Skeletal muscle tissue (tissue), 3 donors: ENCODE measurements at regions not wholly inside any gene's neighbourhood (a gene's known extent, or its start where the extent isn't known, plus 50 kb on each side); places are given as distances from the start of the nearest gene placed in this dataset.

Experiments
- H3K27ac ChIP-seq: one replicate; pipeline ENCODE4 v1.7.0; 2013; ENCODE audit warnings: mild to moderate bottlenecking, low read depth, low read length, inconsistent platforms
- H3K27me3 ChIP-seq, 3 donors: one replicate each; pipeline ENCODE4 v1.7.0; 2013; ENCODE audit warnings: low read length in 3 of 3; ENCODE audit not compliant: control insufficient read depth in 3 of 3, insufficient read depth in 3 of 3
- H3K36me3 ChIP-seq, 3 donors: one replicate each; pipeline ENCODE4 v1.7.0; 2013; ENCODE audit warnings: low read length in 3 of 3; ENCODE audit not compliant: control insufficient read depth in 3 of 3, insufficient read depth in 3 of 3
- H3K4me1 ChIP-seq, 3 donors: one replicate each; pipeline ENCODE4 v1.7.0; 2013; ENCODE audit warnings: low read length in 3 of 3, mild to moderate bottlenecking in 3 of 3; ENCODE audit not compliant: control insufficient read depth in 3 of 3, insufficient read depth in 3 of 3
- H3K4me3 ChIP-seq, 3 donors: one replicate each; pipeline ENCODE4 v1.7.0; 2013; ENCODE audit warnings: low read length in 3 of 3
- H3K9ac ChIP-seq, 3 donors: one replicate each; pipeline ENCODE4 v1.7.0; 2013; ENCODE audit warnings: low read length in 3 of 3, mild to moderate bottlenecking in 3 of 3, moderate library complexity in 2 of 3, low read depth in 1 of 3
- H3K9me3 ChIP-seq, 3 donors: one replicate each; pipeline ENCODE4 v1.7.0; 2013; ENCODE audit warnings: low read length in 3 of 3; ENCODE audit not compliant: control insufficient read depth in 3 of 3
- donor health status: Osteomylitis.

DNA sequence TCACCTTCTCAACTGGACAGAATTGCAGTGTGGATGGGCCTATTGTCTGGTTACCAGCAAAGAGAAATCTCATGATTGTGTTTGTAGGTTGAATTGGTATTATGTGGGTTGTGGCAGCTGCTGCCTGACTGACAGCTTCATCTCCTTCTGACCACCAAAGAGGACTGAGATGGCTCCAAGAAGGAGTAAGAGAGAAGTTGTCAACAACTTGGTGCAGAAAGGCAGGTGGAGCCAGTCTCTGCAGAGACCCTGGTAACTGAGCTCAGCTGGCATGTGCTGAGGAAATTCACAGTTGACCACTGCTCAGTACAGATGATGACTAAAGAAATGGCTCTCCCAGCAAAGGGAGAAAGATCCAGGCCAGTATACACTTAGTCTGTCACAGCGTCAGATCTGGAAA, 240.0 kb upstream of the AMIGO2 start:
- H3K9ac ChIP-seq = no peak overlapping the region
- no peak overlapping the region for H3K27ac ChIP-seq
- no peaks in the 10 kb centered on the region for H3K27me3 ChIP-seq
- no peaks in the 10 kb centered on the region for H3K4me1 ChIP-seq
- no peak overlapping the region for H3K4me3 ChIP-seq
- no peaks in the 10 kb centered on the region for H3K36me3 ChIP-seq
- no peaks in the 10 kb centered on the region for H3K9me3 ChIP-seq

DNA sequence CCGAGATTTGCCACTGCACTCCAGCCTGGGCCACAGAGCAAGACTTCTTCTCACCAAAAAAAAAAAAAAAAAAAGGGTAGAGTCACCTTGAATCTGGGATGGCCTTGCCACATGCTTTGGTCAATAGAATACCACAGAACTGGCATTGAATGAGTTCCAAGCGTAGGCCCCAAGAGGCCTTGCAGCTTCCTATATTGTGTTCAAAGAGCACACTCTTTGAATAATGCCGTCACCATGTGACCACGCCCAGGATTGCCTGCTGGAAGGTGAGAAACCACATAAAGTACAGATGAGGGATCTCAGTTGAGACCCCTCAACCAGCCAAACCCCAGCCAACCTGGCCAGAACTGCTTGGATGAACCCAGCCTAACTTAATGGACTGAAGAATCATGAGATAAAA, 239.2 kb upstream of the AMIGO2 start:
- Histone ChIP-seq H3K4me1 (no peaks in the 10 kb centered on the region), H3K27ac (no peak overlapping the region), H3K9ac (no peak overlapping the region), H3K36me3 (no peaks in the 10 kb centered on the region), H3K4me3 (no peak overlapping the region), H3K27me3 (no peaks in the 10 kb centered on the region), H3K9me3 (no peaks in the 10 kb centered on the region)

- H3K9ac ChIP-seq = no peak overlapping the region
- H3K4me3 ChIP-seq = peak overlapping the region in 1 of 3 donors; percentile 14
- H3K36me3 ChIP-seq = no peaks in the 10 kb centered on the region
- no peaks in the 10 kb centered on the region for H3K4me1 ChIP-seq
- no peaks in the 10 kb centered on the region for H3K9me3 ChIP-seq
- no peaks in the 10 kb centered on the region for H3K27me3 ChIP-seq
- no peak overlapping the region for H3K27ac ChIP-seq
These were observed 237.6 kb upstream of the AMIGO2 start for GRCh38 chr12:47317175-47317915.

DNA sequence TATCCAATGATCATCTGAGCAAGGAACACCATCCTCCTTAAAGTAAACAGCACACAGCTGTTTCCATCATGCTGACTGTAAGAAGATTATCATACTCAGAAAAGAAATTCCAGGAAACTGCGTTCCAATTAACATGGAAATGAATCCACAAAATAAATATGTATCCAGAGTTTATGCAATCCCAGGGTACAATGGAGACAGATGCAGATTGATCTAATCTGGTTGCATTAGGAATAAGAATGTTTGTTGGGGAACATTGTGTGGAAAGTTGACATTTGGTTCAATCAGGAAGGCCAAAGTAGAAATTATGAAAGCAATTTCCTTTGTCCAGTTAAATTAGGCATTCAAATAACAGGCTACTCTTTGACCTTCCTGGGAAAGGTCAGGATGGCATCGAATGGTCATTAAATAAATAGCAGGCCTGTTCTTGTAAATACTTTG, 236.9 kb upstream of the AMIGO2 start:
- Histone ChIP-seq H3K4me3 (no peak overlapping the region), H3K9ac (no peak overlapping the region), H3K4me1 (no peaks in the 10 kb centered on the region), H3K27me3 (no peaks in the 10 kb centered on the region), H3K36me3 (no peaks in the 10 kb centered on the region), H3K9me3 (no peaks in the 10 kb centered on the region), H3K27ac (no peak overlapping the region)

GRCh38 chr12:47314996-47315395, 235.2 kb upstream of the AMIGO2 start:
- no peaks in the 10 kb centered on the region for H3K4me1 ChIP-seq
- no peaks in the 10 kb centered on the region for H3K27me3 ChIP-seq
- H3K9ac ChIP-seq = no peak overlapping the region
- H3K9me3 ChIP-seq = no peaks in the 10 kb centered on the region
- no peak overlapping the region for H3K4me3 ChIP-seq
- no peaks in the 10 kb centered on the region for H3K36me3 ChIP-seq
- H3K27ac ChIP-seq = no peak overlapping the region

GRCh38 chr12:47312808-47313426, 233.2 kb upstream of the AMIGO2 start:
- H3K27ac ChIP-seq = no peak overlapping the region
- H3K36me3 ChIP-seq = no peaks in the 10 kb centered on the region
- no peaks in the 10 kb centered on the region for H3K4me1 ChIP-seq
- H3K9ac ChIP-seq = no peak overlapping the region
- no peak overlapping the region for H3K4me3 ChIP-seq
- H3K9me3 ChIP-seq = no peaks in the 10 kb centered on the region
- no peaks in the 10 kb centered on the region for H3K27me3 ChIP-seq

DNA sequence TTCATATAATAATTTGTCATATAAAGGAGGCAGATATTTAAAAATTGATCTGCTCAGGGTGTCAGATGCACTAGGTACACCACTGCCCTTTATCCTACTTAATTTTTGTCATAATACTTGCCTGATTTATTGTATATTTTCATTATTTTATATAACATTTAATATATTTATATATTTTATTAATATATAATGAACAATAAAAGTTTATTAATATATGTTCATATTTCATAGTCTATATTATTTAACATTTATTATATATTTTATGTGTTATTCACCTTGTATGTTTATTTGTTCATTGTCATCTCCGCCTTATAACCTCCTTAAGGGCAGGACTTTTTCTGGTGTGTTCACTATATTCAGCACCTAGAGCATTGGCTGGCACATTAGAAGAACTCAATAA, 232.4 kb upstream of the AMIGO2 start:
- Histone ChIP-seq H3K4me3 (no peak overlapping the region), H3K9ac (no peak overlapping the region), H3K36me3 (no peaks in the 10 kb centered on the region), H3K27me3 (no peaks in the 10 kb centered on the region), H3K9me3 (no peaks in the 10 kb centered on the region), H3K4me1 (no peaks in the 10 kb centered on the region), H3K27ac (no peak overlapping the region)

DNA sequence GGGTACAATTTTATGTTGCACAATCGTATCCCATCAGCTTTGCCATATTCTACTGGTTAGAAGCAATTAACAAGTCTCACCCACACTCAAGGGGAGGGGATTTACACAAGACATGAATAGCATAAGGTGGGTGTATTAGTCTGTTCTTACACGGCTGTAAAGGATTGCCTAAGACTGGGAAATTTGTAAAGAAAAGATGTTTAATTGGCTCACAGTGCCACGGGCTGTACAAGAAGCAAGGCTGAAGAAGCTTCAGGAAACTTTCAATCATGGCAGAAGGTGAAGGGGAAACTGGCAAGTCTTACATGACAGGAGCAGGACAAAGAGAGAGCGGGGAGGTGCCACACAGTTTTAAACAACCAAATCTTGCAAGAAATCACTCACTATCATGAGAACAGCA, 231.8 kb upstream of the AMIGO2 start:
- Histone ChIP-seq H3K9ac (no peak overlapping the region), H3K27ac (no peak overlapping the region), H3K9me3 (no peaks in the 10 kb centered on the region), H3K4me3 (no peak overlapping the region), H3K4me1 (no peaks in the 10 kb centered on the region), H3K27me3 (no peaks in the 10 kb centered on the region), H3K36me3 (no peaks in the 10 kb centered on the region)

DNA sequence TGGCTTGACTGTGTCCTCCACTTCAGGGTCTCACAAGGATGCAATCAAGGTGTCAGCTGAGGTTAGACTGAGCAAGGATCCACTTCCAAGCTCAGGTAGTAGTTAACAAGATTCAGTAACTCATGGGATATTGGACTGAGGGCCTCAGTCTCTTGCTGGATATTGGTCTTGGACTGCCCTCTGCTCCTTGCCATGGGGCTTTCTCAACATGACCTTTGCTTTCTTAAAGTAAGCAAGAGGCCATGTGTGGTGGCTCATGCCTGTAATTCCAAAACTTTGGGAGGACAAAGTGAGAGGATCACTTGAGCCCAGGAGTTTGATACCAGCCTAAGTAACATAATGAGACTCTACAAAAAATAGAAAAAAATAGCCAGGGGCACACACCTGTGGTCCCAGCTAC, 231.3 kb upstream of the AMIGO2 start:
- H3K9ac ChIP-seq = no peak overlapping the region
- H3K27me3 ChIP-seq = no peaks in the 10 kb centered on the region
- H3K36me3 ChIP-seq = no peaks in the 10 kb centered on the region
- H3K9me3 ChIP-seq = no peaks in the 10 kb centered on the region
- H3K4me3 ChIP-seq = no peak overlapping the region
- no peak overlapping the region for H3K27ac ChIP-seq
- no peaks in the 10 kb centered on the region for H3K4me1 ChIP-seq

DNA sequence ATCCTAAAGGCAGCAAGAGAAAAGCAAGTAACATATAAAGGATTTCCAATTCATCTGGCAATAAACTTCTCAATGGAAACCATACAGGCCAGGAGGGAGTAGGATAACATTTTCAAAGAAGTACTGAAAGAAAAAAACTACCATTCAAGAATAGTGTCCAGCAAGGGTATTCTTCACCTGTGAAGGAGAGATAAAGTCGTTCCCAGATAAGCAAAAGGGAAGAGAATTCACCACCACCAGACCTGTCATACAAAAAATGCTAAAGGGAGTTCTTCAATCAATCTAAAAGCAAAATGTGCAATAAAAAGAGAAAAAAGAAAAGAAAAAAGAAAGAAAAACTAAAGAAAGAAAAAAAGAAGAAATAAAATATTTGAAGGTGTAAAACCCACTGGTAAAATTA, 228.9 kb upstream of the AMIGO2 start:
- Histone ChIP-seq H3K27ac (no peak overlapping the region), H3K9ac (no peak overlapping the region), H3K4me1 (no peaks in the 10 kb centered on the region), H3K4me3 (no peak overlapping the region), H3K36me3 (no peaks in the 10 kb centered on the region), H3K27me3 (no peaks in the 10 kb centered on the region), H3K9me3 (peaks cover 0 to 2% (median 0%) of the 10 kb centered on the region in 3 donors)
